ENCODE measurements at regions not wholly inside any gene's neighbourhood (a gene's known extent, or its start where the extent isn't known, plus 50 kb on each side); places are given as distances from the start of the nearest gene placed in this dataset.

- TF ChIP-seq PATZ1 (CRISPR knock-in tag; IDR thresholded peaks at IDR 0.05; ENCODE audit: borderline replicate concordance) (no peak), BACH2 (CRISPR knock-in tag; IDR thresholded peaks at IDR 0.05; ENCODE audit: borderline replicate concordance) (no peak), ZFP3 (CRISPR knock-in tag; IDR thresholded peaks at IDR 0.05) (no peak), RARB (CRISPR knock-in tag; IDR thresholded peaks at IDR 0.05) (no peak), ZC3H10 (CRISPR knock-in tag; IDR thresholded peaks at IDR 0.05) (no peak), ARNTL (CRISPR knock-in tag; IDR thresholded peaks at IDR 0.05; ENCODE audit: borderline replicate concordance, low read depth) (no peak), ZFP30 (CRISPR knock-in tag; IDR thresholded peaks at IDR 0.05) (no peak), ZNF565 (CRISPR knock-in tag; conservative IDR thresholded peaks at IDR 0.05; ENCODE audit: low read depth) (no peak), POU6F1 (CRISPR knock-in tag; IDR thresholded peaks at IDR 0.05; ENCODE audit: borderline replicate concordance, low read depth) (no peak)
These were observed 281.0 kb downstream of the CETN3 start for GRCh38 chr5:90128551-90128950.
